ENCODE measurements at regions not wholly inside any gene's neighbourhood (a gene's known extent, or its start where the extent isn't known, plus 50 kb on each side); places are given as distances from the start of the nearest gene placed in this dataset.

DNA sequence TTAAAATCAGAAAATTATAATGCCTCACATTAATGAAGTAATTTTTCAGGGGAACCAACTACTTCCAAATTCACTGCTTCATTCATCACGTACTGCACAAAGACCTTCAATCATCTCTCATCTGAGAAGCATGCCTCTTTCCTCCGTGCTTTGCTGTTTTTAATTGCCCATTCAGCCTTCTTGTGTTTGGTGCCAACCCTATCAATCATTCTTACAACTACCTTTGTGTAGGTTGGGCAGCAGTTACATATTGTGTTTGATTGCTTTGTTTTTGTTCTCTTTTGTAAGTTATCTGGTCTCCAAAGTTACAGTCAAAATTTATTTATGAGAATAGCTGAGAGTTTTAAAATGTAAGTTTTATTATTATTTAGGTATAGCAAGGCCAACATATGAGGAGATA, 549.0 kb upstream of the SLC8A1 start:
- Mint-ChIP-seq H3K4me3 (no peak overlapping the region), H3K27ac (no peak overlapping the region), H3K9me3 (peaks cover 1 to 7% (median 3%) of the 10 kb centered on the region in 7 donors), H3K27me3 (ENCODE audit: low read depth in 3 of 3) (no peaks in the 10 kb centered on the region), H3K4me1 (no peaks in the 10 kb centered on the region), H3K36me3 (no peaks in the 10 kb centered on the region)
- no peaks in the 10 kb centered on the region for H3K36me3 ChIP-seq (replicated peaks in 1 of 2; ENCODE audit: control insufficient read depth in 1 of 2, insufficient read depth in 2 of 2, low read length in 2 of 2)
- WGBS (ENCODE audit: insufficient coverage): no CpG with 5 or more reads among the region's 2 CpGs
- no peak overlapping the region for H3K4me3 ChIP-seq (replicated peaks in 1 of 3; ENCODE audit: low read depth in 2 of 3, low read length in 3 of 3)
- H3K4me2 ChIP-seq (replicated peaks; ENCODE audit: extremely low read depth, low read length, poor library complexity, severe bottlenecking): no peak overlapping the region
- peaks cover 0 to 3% of the 10 kb centered on the region in 2 donors for H3K9me3 ChIP-seq (replicated peaks in 1 of 2; ENCODE audit: control insufficient read depth in 1 of 2, insufficient read depth in 1 of 2, low read length in 2 of 2)
- TF ChIP-seq, protein P1, sequence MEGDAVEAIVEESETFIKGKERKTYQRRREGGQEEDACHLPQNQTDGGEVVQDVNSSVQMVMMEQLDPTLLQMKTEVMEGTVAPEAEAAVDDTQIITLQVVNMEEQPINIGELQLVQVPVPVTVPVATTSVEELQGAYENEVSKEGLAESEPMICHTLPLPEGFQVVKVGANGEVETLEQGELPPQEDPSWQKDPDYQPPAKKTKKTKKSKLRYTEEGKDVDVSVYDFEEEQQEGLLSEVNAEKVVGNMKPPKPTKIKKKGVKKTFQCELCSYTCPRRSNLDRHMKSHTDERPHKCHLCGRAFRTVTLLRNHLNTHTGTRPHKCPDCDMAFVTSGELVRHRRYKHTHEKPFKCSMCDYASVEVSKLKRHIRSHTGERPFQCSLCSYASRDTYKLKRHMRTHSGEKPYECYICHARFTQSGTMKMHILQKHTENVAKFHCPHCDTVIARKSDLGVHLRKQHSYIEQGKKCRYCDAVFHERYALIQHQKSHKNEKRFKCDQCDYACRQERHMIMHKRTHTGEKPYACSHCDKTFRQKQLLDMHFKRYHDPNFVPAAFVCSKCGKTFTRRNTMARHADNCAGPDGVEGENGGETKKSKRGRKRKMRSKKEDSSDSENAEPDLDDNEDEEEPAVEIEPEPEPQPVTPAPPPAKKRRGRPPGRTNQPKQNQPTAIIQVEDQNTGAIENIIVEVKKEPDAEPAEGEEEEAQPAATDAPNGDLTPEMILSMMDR (IDR thresholded peaks at IDR 0.05): no peak
- H3K27me3 ChIP-seq (ENCODE audit: control insufficient read depth in 2 of 2, insufficient read depth in 2 of 2, low read length in 2 of 2): no peaks in the 10 kb centered on the region
- H4K20me1 ChIP-seq (ENCODE audit: insufficient read depth, low read length): no peaks in the 10 kb centered on the region
- no peaks in the 10 kb centered on the region for H3K4me1 ChIP-seq (ENCODE audit: control insufficient read depth in 1 of 2, insufficient read depth in 2 of 2, low read length in 2 of 2)
- no peaks in the 10 kb centered on the region for H3K79me2 ChIP-seq (ENCODE audit: insufficient read depth, low read length)
- H3K9ac ChIP-seq (ENCODE audit: insufficient read depth, low read length, poor library complexity, severe bottlenecking): no peak overlapping the region
- H3K27ac ChIP-seq (ENCODE audit: low read depth in 1 of 2, low read length in 2 of 2): no peak overlapping the region
- no peak overlapping the region for H2AFZ ChIP-seq (ENCODE audit: insufficient read depth, low read depth, low read length, poor library complexity, severe bottlenecking)
- intact Hi-C loops (cut with micrococcal nuclease): no loop called here
- DNase-seq: no peak

DNA sequence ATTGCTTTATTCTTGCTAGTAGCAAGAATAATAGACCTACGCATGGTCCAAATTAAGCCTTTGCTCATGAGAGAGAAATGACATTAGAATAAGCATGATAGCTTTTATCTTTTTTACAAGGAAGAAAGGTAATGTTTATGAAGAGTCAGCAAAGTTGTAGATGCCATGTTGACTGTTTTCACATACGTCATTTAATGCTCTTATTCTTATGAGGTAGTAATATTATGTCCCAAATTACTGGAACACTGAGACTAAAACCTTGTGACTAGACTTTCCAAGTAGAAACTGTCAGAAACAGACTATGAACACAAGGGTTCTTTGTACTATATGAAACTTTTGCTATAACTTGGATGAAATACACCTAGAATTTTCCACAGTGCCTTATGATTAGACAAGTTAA, 552.8 kb upstream of the SLC8A1 start:
- H3K36me3 Mint-ChIP-seq: no peaks in the 10 kb centered on the region
- no CpG with 5 or more reads among the region's 2 CpGs for WGBS (ENCODE audit: insufficient coverage)
- no peaks in the 10 kb centered on the region for H4K20me1 ChIP-seq (ENCODE audit: insufficient read depth, low read length)
- H3K4me1 ChIP-seq (ENCODE audit: control insufficient read depth in 1 of 2, insufficient read depth in 2 of 2, low read length in 2 of 2): no peaks in the 10 kb centered on the region
- H3K9ac ChIP-seq (ENCODE audit: insufficient read depth, low read length, poor library complexity, severe bottlenecking): no peak overlapping the region
- no peak for DNase-seq
- no peaks in the 10 kb centered on the region for H3K79me2 ChIP-seq (ENCODE audit: insufficient read depth, low read length)
- no peaks in the 10 kb centered on the region for H3K9me3 ChIP-seq (replicated peaks in 1 of 2; ENCODE audit: control insufficient read depth in 1 of 2, insufficient read depth in 1 of 2, low read length in 2 of 2)
- no peaks in the 10 kb centered on the region for H3K36me3 ChIP-seq (replicated peaks in 1 of 2; ENCODE audit: control insufficient read depth in 1 of 2, insufficient read depth in 2 of 2, low read length in 2 of 2)
- no peak overlapping the region for H3K27ac Mint-ChIP-seq
- no peak overlapping the region for H2AFZ ChIP-seq (ENCODE audit: insufficient read depth, low read depth, low read length, poor library complexity, severe bottlenecking)
- peaks cover 0 to 1% (median 0%) of the 10 kb centered on the region in 3 donors for H3K27me3 Mint-ChIP-seq (ENCODE audit: low read depth in 3 of 3)
- no peaks in the 10 kb centered on the region for H3K4me1 Mint-ChIP-seq
- no peak overlapping the region for H3K4me3 ChIP-seq (replicated peaks in 1 of 3; ENCODE audit: low read depth in 2 of 3, low read length in 3 of 3)
- TF ChIP-seq, protein P1 (IDR thresholded peaks at IDR 0.05): no peak
- no peak overlapping the region for H3K4me3 Mint-ChIP-seq
- H3K27ac ChIP-seq (ENCODE audit: low read depth in 1 of 2, low read length in 2 of 2): no peak overlapping the region
- H3K27me3 ChIP-seq (ENCODE audit: control insufficient read depth in 2 of 2, insufficient read depth in 2 of 2, low read length in 2 of 2): no peaks in the 10 kb centered on the region
- peaks cover 1 to 7% (median 3%) of the 10 kb centered on the region in 7 donors for H3K9me3 Mint-ChIP-seq
- H3K4me2 ChIP-seq (replicated peaks; ENCODE audit: extremely low read depth, low read length, poor library complexity, severe bottlenecking): no peak overlapping the region
- intact Hi-C loops (cut with micrococcal nuclease): no loop called here
